Spleen (tissue), 7 donors: ENCODE measurements at regions not wholly inside any gene's neighbourhood (a gene's known extent, or its start where the extent isn't known, plus 50 kb on each side); places are given as distances from the start of the nearest gene placed in this dataset.

Source experiments
- CTCF ChIP-seq, 11 experiments: fragments of 200-600 bp in 7 of 11; fragments of 450-650 bp in 4 of 11; sonication (generic) in 4 of 11; IDR thresholded peaks in 8 of 11; conservative IDR thresholded peaks in 3 of 11; 1 replicate in 7 of 11; 2 replicates in 4 of 11; pipeline versions ENCODE4 v1.4.0 to v1.8.0; 2016 to 2021; ENCODE audit warnings: antibody characterized with exemption in 11 of 11, inconsistent platforms in 4 of 11, mild to moderate bottlenecking in 1 of 11
- POLR2A ChIP-seq, 3 donors: fragments of 450-650 bp; IDR thresholded peaks; one replicate each; pipeline ENCODE4 v1.5.1; 2017; ENCODE audit warnings: antibody characterized with exemption in 3 of 3, mild to moderate bottlenecking in 1 of 3
- donor health status: DM: no; HTN: no; CAD: no; lungs with moderate emphysema.
- donor health status: DM: no; HTN: no; CAD: no.
- donor health status: DM: no; HTN: no; CAD: no.

- TF ChIP-seq POLR2A (IDR thresholded peaks at IDR 0.05) (no peak), CTCF (IDR thresholded peaks at IDR 0.05 in 8 of 11, conservative IDR thresholded peaks at IDR 0.05 in 3 of 11) (no peak)
These were observed 779.5 kb upstream of the LRRTM1 start for GRCh38 chr2:81084101-81084500.
